ENCODE measurements at regions not wholly inside any gene's neighbourhood (a gene's known extent, or its start where the extent isn't known, plus 50 kb on each side); places are given as distances from the start of the nearest gene placed in this dataset.

GRCh38 chr3:153618176-153618575 lies 456.1 kb downstream of the RAP2B start:
- TF ChIP-seq POLR2A (IDR thresholded peaks at IDR 0.05), result no peak
- TF ChIP-seq CTCF (IDR thresholded peaks at IDR 0.05 in 8 of 11, conservative IDR thresholded peaks at IDR 0.05 in 3 of 11), result no peak
- TF ChIP-seq POLR2AphosphoS5 (IDR thresholded peaks at IDR 0.05), result no peak
- H3K36me3 ChIP-seq, result no peaks in the 10 kb centered on the region
- no peak overlapping the region for H3K4me3 ChIP-seq
- DNase-seq, result no peak
- intact Hi-C loops (cut with DNase I; ENCODE audit: low total_unique reads), result no loop called here
- WGBS, 5 donors, result 88 to 95% (median 89%) methylated on average over 3 of the region's 3 CpGs
- peaks cover 4 to 18% (median 11%) of the 10 kb centered on the region in 6 donors for H3K4me1 ChIP-seq
- peaks cover 0 to 7% (median 0%) of the 10 kb centered on the region in 8 donors for H3K9me3 ChIP-seq
- H3K27ac ChIP-seq, result no peak overlapping the region
- H3K27me3 ChIP-seq (replicated peaks in 1 of 7), result no peaks in the 10 kb centered on the region

GRCh38 chr3:153619268-153619667 lies 457.2 kb downstream of the RAP2B start:
- DNase-seq, result no peak
- H3K27ac ChIP-seq, result no peak overlapping the region
- H3K4me1 ChIP-seq, result peaks cover 4 to 23% (median 12%) of the 10 kb centered on the region in 6 donors
- peaks cover 0 to 7% (median 0%) of the 10 kb centered on the region in 8 donors for H3K9me3 ChIP-seq
- H3K4me3 ChIP-seq, result no peak overlapping the region
- no peaks in the 10 kb centered on the region for H3K27me3 ChIP-seq (replicated peaks in 1 of 7)
- no peak for TF ChIP-seq POLR2A (IDR thresholded peaks at IDR 0.05)
- no peak for TF ChIP-seq CTCF (IDR thresholded peaks at IDR 0.05 in 8 of 11, conservative IDR thresholded peaks at IDR 0.05 in 3 of 11)
- no peaks in the 10 kb centered on the region for H3K36me3 ChIP-seq
- intact Hi-C loops (cut with DNase I; ENCODE audit: low total_unique reads), result no loop called here
- WGBS, 5 donors, result 83 to 90% (median 86%) methylated on average over 2 of the region's 2 CpGs

GRCh38 chr3:153621953-153622352 lies 459.9 kb downstream of the RAP2B start:
- Histone ChIP-seq H3K4me1 (peaks cover 4 to 23% (median 12%) of the 10 kb centered on the region in 6 donors), H3K27me3 (replicated peaks in 1 of 7) (no peaks in the 10 kb centered on the region), H3K36me3 (no peaks in the 10 kb centered on the region), H3K9me3 (peaks cover 0 to 7% (median 0%) of the 10 kb centered on the region in 8 donors), H3K27ac (peak overlapping the region in 4 of 8 donors; percentile 0 to 43 (median 24)), H3K4me3 (no peak overlapping the region)
- DNase-seq, result no peak
- TF ChIP-seq POLR2A (IDR thresholded peaks at IDR 0.05), result no peak
- no peak for TF ChIP-seq CTCF (IDR thresholded peaks at IDR 0.05 in 8 of 11, conservative IDR thresholded peaks at IDR 0.05 in 3 of 11)
- no peak for TF ChIP-seq POLR2AphosphoS5 (IDR thresholded peaks at IDR 0.05)
- intact Hi-C loops (cut with DNase I; ENCODE audit: low total_unique reads), result no loop called here
- 36 to 50% (median 49%) methylated on average over 2 of the region's 2 CpGs for WGBS, 5 donors

GRCh38 chr3:153623834-153624233 lies 461.8 kb downstream of the RAP2B start:
- H3K9me3 ChIP-seq, result peaks cover 0 to 7% (median 0%) of the 10 kb centered on the region in 8 donors
- no peak for TF ChIP-seq POLR2A (IDR thresholded peaks at IDR 0.05)
- TF ChIP-seq CTCF (IDR thresholded peaks at IDR 0.05 in 8 of 11, conservative IDR thresholded peaks at IDR 0.05 in 3 of 11), result no peak
- TF ChIP-seq POLR2AphosphoS5 (IDR thresholded peaks at IDR 0.05), result no peak
- peak overlapping the region in 4 of 8 donors; percentile 31 to 63 (median 50) for H3K27ac ChIP-seq
- intact Hi-C loops (cut with DNase I; ENCODE audit: low total_unique reads), result no loop called here
- DNase-seq, result no peak
- 80 to 91% (median 86%) methylated on average over 1 of the region's 1 CpG for WGBS, 5 donors
- peaks cover 4 to 38% (median 14%) of the 10 kb centered on the region in 6 donors for H3K4me1 ChIP-seq
- H3K36me3 ChIP-seq, result no peaks in the 10 kb centered on the region
- no peaks in the 10 kb centered on the region for H3K27me3 ChIP-seq (replicated peaks in 1 of 7)
- no peak overlapping the region for H3K4me3 ChIP-seq

Data from spleen (tissue), 11 donors.